ENCODE measurements at regions not wholly inside any gene's neighbourhood (a gene's known extent, or its start where the extent isn't known, plus 50 kb on each side); places are given as distances from the start of the nearest gene placed in this dataset.
"Not testable (repeated sequence)": the region's sequence is repeated elsewhere in the genome, so short reads cannot be mapped to it uniquely, and the experiment has no call there.

- not testable (repeated sequence) for H3K27me3 ChIP-seq (ENCODE audit: insufficient read depth, poor library complexity, severe bottlenecking); H3K27ac ChIP-seq (ENCODE audit: poor library complexity, severe bottlenecking); H3K4me3 ChIP-seq (ENCODE audit: severe bottlenecking); DNase-seq (ENCODE audit: low spot score); ATAC-seq (ENCODE audit: low read depth); H3K9me3 ChIP-seq (ENCODE audit: severe bottlenecking); H3K36me3 ChIP-seq (ENCODE audit: low read depth); H3K4me1 ChIP-seq (ENCODE audit: insufficient read depth, poor library complexity, severe bottlenecking)
These were observed 119.0 kb upstream of the KRTAP5-11 start for GRCh38 chr11:71701435-71702291.

GRCh38 chr11:71705086-71705737 is 122.5 kb upstream of the KRTAP5-11 start:
- not testable (repeated sequence) for H3K4me3 ChIP-seq (ENCODE audit: severe bottlenecking); H3K27me3 ChIP-seq (ENCODE audit: insufficient read depth, poor library complexity, severe bottlenecking); ATAC-seq (ENCODE audit: low read depth); DNase-seq (ENCODE audit: low spot score); H3K4me1 ChIP-seq (ENCODE audit: insufficient read depth, poor library complexity, severe bottlenecking); H3K36me3 ChIP-seq (ENCODE audit: low read depth); H3K27ac ChIP-seq (ENCODE audit: poor library complexity, severe bottlenecking); H3K9me3 ChIP-seq (ENCODE audit: severe bottlenecking)

- not testable (repeated sequence) for H3K9me3 ChIP-seq (ENCODE audit: severe bottlenecking); H3K4me1 ChIP-seq (ENCODE audit: insufficient read depth, poor library complexity, severe bottlenecking); H3K27ac ChIP-seq (ENCODE audit: poor library complexity, severe bottlenecking); DNase-seq (ENCODE audit: low spot score); H3K4me3 ChIP-seq (ENCODE audit: severe bottlenecking); H3K36me3 ChIP-seq (ENCODE audit: low read depth); H3K27me3 ChIP-seq (ENCODE audit: insufficient read depth, poor library complexity, severe bottlenecking); ATAC-seq (ENCODE audit: low read depth)
These were observed 123.2 kb upstream of the KRTAP5-11 start for GRCh38 chr11:71705738-71706432.

- H3K9me3 ChIP-seq (ENCODE audit: severe bottlenecking); H3K4me1 ChIP-seq (ENCODE audit: insufficient read depth, poor library complexity, severe bottlenecking); H3K36me3 ChIP-seq (ENCODE audit: low read depth): not testable (repeated sequence)
These were observed 124.4 kb upstream of the KRTAP5-11 start for GRCh38 chr11:71707083-71707482.

GRCh38 chr11:71709541-71709940 is 123.5 kb upstream of the DEFB108B start:
- ATAC-seq (ENCODE audit: low read depth); H3K9me3 ChIP-seq (ENCODE audit: severe bottlenecking); H3K36me3 ChIP-seq (ENCODE audit: low read depth); H3K4me3 ChIP-seq (ENCODE audit: severe bottlenecking); H3K27ac ChIP-seq (ENCODE audit: poor library complexity, severe bottlenecking); DNase-seq (ENCODE audit: low spot score); H3K4me1 ChIP-seq (ENCODE audit: insufficient read depth, poor library complexity, severe bottlenecking); H3K27me3 ChIP-seq (ENCODE audit: insufficient read depth, poor library complexity, severe bottlenecking): not testable (repeated sequence)

More at GRCh38 chr11:71707083-71707482, 124.4 kb upstream of the KRTAP5-11 start:
- not testable (repeated sequence) for ATAC-seq (ENCODE audit: low read depth); DNase-seq (ENCODE audit: low spot score); H3K27me3 ChIP-seq (ENCODE audit: insufficient read depth, poor library complexity, severe bottlenecking); H3K27ac ChIP-seq (ENCODE audit: poor library complexity, severe bottlenecking); H3K4me3 ChIP-seq (ENCODE audit: severe bottlenecking)

GRCh38 chr11:71710171-71710671 is 122.8 kb upstream of the DEFB108B start:
- not testable (repeated sequence) for H3K4me1 ChIP-seq (ENCODE audit: insufficient read depth, poor library complexity, severe bottlenecking); H3K36me3 ChIP-seq (ENCODE audit: low read depth); H3K27ac ChIP-seq (ENCODE audit: poor library complexity, severe bottlenecking); ATAC-seq (ENCODE audit: low read depth); DNase-seq (ENCODE audit: low spot score); H3K27me3 ChIP-seq (ENCODE audit: insufficient read depth, poor library complexity, severe bottlenecking); H3K4me3 ChIP-seq (ENCODE audit: severe bottlenecking); H3K9me3 ChIP-seq (ENCODE audit: severe bottlenecking)

GRCh38 chr11:71710701-71711385 is 122.2 kb upstream of the DEFB108B start:
- DNase-seq (ENCODE audit: low spot score); H3K9me3 ChIP-seq (ENCODE audit: severe bottlenecking); H3K27ac ChIP-seq (ENCODE audit: poor library complexity, severe bottlenecking); H3K36me3 ChIP-seq (ENCODE audit: low read depth); H3K27me3 ChIP-seq (ENCODE audit: insufficient read depth, poor library complexity, severe bottlenecking); ATAC-seq (ENCODE audit: low read depth); H3K4me3 ChIP-seq (ENCODE audit: severe bottlenecking); H3K4me1 ChIP-seq (ENCODE audit: insufficient read depth, poor library complexity, severe bottlenecking): not testable (repeated sequence)

GRCh38 chr11:71712350-71712749 is 120.7 kb upstream of the DEFB108B start:
- H3K4me3 ChIP-seq (ENCODE audit: severe bottlenecking); H3K27ac ChIP-seq (ENCODE audit: poor library complexity, severe bottlenecking); DNase-seq (ENCODE audit: low spot score); H3K36me3 ChIP-seq (ENCODE audit: low read depth); H3K9me3 ChIP-seq (ENCODE audit: severe bottlenecking); H3K4me1 ChIP-seq (ENCODE audit: insufficient read depth, poor library complexity, severe bottlenecking); H3K27me3 ChIP-seq (ENCODE audit: insufficient read depth, poor library complexity, severe bottlenecking); ATAC-seq (ENCODE audit: low read depth): not testable (repeated sequence)

GRCh38 chr11:71712846-71713245 is 120.2 kb upstream of the DEFB108B start:
- not testable (repeated sequence) for H3K27ac ChIP-seq (ENCODE audit: poor library complexity, severe bottlenecking); H3K4me1 ChIP-seq (ENCODE audit: insufficient read depth, poor library complexity, severe bottlenecking); H3K4me3 ChIP-seq (ENCODE audit: severe bottlenecking); H3K9me3 ChIP-seq (ENCODE audit: severe bottlenecking); ATAC-seq (ENCODE audit: low read depth); H3K36me3 ChIP-seq (ENCODE audit: low read depth); DNase-seq (ENCODE audit: low spot score); H3K27me3 ChIP-seq (ENCODE audit: insufficient read depth, poor library complexity, severe bottlenecking)

- not testable (repeated sequence) for ATAC-seq (ENCODE audit: low read depth); H3K9me3 ChIP-seq (ENCODE audit: severe bottlenecking); DNase-seq (ENCODE audit: low spot score); H3K36me3 ChIP-seq (ENCODE audit: low read depth); H3K27me3 ChIP-seq (ENCODE audit: insufficient read depth, poor library complexity, severe bottlenecking); H3K27ac ChIP-seq (ENCODE audit: poor library complexity, severe bottlenecking); H3K4me1 ChIP-seq (ENCODE audit: insufficient read depth, poor library complexity, severe bottlenecking); H3K4me3 ChIP-seq (ENCODE audit: severe bottlenecking)
These were observed 118.5 kb upstream of the DEFB108B start for GRCh38 chr11:71714510-71714909.
